ENCODE measurements at regions not wholly inside any gene's neighbourhood (a gene's known extent, or its start where the extent isn't known, plus 50 kb on each side); places are given as distances from the start of the nearest gene placed in this dataset.
A peak's percentile ranks its signal among the peaks of the same experiment; 100 is the strongest.

DNA sequence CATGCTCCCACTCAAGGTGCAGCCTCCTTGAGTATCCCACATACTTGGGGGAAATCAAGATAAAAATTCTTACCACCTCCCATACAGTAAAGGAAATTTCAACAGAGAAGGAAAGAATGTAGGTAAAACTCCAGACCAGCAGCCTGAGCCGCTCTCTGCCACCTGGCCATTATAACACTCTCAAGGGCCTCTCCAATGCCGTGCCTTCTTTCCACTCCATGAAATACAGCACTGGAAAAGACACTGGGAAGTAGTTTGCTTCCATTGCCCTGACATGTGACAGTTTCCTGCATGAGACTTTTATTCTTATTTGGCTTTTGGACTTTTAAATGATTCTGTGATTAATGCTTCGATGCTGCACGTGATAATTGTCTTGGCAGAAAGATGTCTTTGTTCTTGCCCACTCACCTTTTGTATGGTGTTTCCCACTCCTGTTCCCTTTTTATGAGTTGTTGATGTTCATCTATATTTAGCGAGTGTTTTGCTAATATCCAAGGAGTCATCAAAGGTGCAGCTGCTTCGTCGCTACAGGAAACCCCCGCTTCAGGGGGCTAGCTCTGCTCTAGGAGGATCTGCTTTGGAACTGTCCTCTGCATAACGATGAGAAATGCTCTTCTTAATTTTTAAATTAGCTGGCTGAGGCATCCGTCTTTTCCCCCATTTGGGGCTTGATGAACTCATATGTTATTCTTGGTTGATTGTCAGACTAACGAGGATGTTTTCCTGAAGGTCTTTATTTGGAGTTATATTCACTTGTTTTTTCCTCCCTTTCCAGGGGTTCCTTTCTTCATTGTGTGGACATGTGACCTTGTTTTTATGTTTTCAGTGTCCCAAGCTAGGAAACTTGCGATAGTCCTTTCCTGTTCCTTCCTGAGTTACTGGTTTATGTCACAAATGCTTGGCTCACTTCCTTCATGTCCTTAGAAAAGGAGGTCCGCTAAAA lies 179.4 kb downstream of the TXNL1 start:
- no peaks in the 10 kb centered on the region for H3K4me1 Mint-ChIP-seq (ENCODE audit: low read depth, unreplicated experiment)
- no peak overlapping the region for H3K4me3 Mint-ChIP-seq (ENCODE audit: unreplicated experiment)

DNA sequence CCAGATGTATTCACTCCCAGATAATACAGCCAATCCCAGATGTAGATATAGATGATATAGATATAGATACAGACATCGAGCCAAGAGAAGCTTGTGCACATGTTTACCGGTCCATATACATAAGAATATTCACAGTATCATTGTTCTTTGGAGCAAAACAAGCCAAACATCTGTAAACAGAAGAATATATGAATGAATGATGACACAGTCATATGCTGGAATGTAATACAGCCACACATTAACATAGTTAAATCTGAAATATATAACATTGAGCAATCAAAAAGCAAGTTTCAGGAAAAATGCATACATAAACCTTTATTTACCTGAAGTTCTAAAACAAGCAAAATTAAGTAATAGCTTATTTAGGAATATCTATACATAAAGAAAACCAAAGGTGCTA lies 182.5 kb downstream of the TXNL1 start:
- no peaks in the 10 kb centered on the region for H3K9me3 Mint-ChIP-seq (ENCODE audit: unreplicated experiment)
- Histone ChIP-seq H2AFZ (ENCODE audit: low read depth, low read length) (no peak overlapping the region), H3K27ac (ENCODE audit: low read depth, low read length) (no peak overlapping the region), H3K36me3 (ENCODE audit: insufficient read depth, low read length) (no peaks in the 10 kb centered on the region), H3K4me2 (ENCODE audit: low read length) (no peak overlapping the region), H3K9ac (ENCODE audit: low read length) (no peak overlapping the region), H3K27me3 (ENCODE audit: insufficient read depth, low read length) (no peaks in the 10 kb centered on the region), H3K4me3 (ENCODE audit: insufficient read depth, low read depth, low read length) (no peak overlapping the region), H3K9me3 (ENCODE audit: insufficient read depth, low read depth, low read length) (no peaks in the 10 kb centered on the region), H4K20me1 (ENCODE audit: insufficient read depth, low read length) (no peaks in the 10 kb centered on the region), H3K4me1 (ENCODE audit: insufficient read depth, low read length) (no peaks in the 10 kb centered on the region), H3K79me2 (ENCODE audit: insufficient read depth, low read length) (no peaks in the 10 kb centered on the region)
- FAIRE-seq (peak; percentile 29), DNase-seq (ENCODE audit: low read depth) (no peak)
- H3K27me3 Mint-ChIP-seq (ENCODE audit: low read depth, unreplicated experiment) = no peaks in the 10 kb centered on the region
- H3K4me3 Mint-ChIP-seq (ENCODE audit: unreplicated experiment) = no peak overlapping the region
- no peak overlapping the region for H3K27ac Mint-ChIP-seq (ENCODE audit: unreplicated experiment)
- H3K36me3 Mint-ChIP-seq (ENCODE audit: low read depth, unreplicated experiment) = no peaks in the 10 kb centered on the region
- no peaks in the 10 kb centered on the region for H3K4me1 Mint-ChIP-seq (ENCODE audit: low read depth, unreplicated experiment)
- TF ChIP-seq EZH2 (IDR thresholded peaks at IDR 0.05; ENCODE audit: insufficient read depth, low read length) = no peak
- TF ChIP-seq, protein P1, sequence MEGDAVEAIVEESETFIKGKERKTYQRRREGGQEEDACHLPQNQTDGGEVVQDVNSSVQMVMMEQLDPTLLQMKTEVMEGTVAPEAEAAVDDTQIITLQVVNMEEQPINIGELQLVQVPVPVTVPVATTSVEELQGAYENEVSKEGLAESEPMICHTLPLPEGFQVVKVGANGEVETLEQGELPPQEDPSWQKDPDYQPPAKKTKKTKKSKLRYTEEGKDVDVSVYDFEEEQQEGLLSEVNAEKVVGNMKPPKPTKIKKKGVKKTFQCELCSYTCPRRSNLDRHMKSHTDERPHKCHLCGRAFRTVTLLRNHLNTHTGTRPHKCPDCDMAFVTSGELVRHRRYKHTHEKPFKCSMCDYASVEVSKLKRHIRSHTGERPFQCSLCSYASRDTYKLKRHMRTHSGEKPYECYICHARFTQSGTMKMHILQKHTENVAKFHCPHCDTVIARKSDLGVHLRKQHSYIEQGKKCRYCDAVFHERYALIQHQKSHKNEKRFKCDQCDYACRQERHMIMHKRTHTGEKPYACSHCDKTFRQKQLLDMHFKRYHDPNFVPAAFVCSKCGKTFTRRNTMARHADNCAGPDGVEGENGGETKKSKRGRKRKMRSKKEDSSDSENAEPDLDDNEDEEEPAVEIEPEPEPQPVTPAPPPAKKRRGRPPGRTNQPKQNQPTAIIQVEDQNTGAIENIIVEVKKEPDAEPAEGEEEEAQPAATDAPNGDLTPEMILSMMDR (IDR thresholded peaks at IDR 0.05; ENCODE audit: insufficient read depth, low read depth, low read length) = no peak

More for the DNA sequence above, 179.4 kb downstream of the TXNL1 start:
- H3K27me3 ChIP-seq (ENCODE audit: insufficient read depth, low read length) = no peaks in the 10 kb centered on the region
- H3K9me3 ChIP-seq (ENCODE audit: insufficient read depth, low read depth, low read length) = no peaks in the 10 kb centered on the region
- TF ChIP-seq, protein P1 (IDR thresholded peaks at IDR 0.05; ENCODE audit: insufficient read depth, low read depth, low read length) = no peak
- no peak for TF ChIP-seq EZH2 (IDR thresholded peaks at IDR 0.05; ENCODE audit: insufficient read depth, low read length)
- Mint-ChIP-seq H3K36me3 (ENCODE audit: low read depth, unreplicated experiment) (no peaks in the 10 kb centered on the region), H3K9me3 (ENCODE audit: unreplicated experiment) (no peaks in the 10 kb centered on the region), H3K27me3 (ENCODE audit: low read depth, unreplicated experiment) (no peaks in the 10 kb centered on the region), H3K27ac (ENCODE audit: unreplicated experiment) (no peak overlapping the region)
- H3K27ac ChIP-seq (ENCODE audit: low read depth, low read length) = no peak overlapping the region
- no peak overlapping the region for H3K9ac ChIP-seq (ENCODE audit: low read length)
- H3K4me2 ChIP-seq (ENCODE audit: low read length) = peak overlapping the region; percentile 4
- H4K20me1 ChIP-seq (ENCODE audit: insufficient read depth, low read length) = no peaks in the 10 kb centered on the region
- H3K4me3 ChIP-seq (ENCODE audit: insufficient read depth, low read depth, low read length) = no peak overlapping the region
- FAIRE-seq (no peak), DNase-seq (ENCODE audit: low read depth) (no peak)
- no peaks in the 10 kb centered on the region for H3K36me3 ChIP-seq (ENCODE audit: insufficient read depth, low read length)
- H3K79me2 ChIP-seq (ENCODE audit: insufficient read depth, low read length) = no peaks in the 10 kb centered on the region
- H2AFZ ChIP-seq (ENCODE audit: low read depth, low read length) = peak overlapping the region; percentile 0
- H3K4me1 ChIP-seq (ENCODE audit: insufficient read depth, low read length) = no peaks in the 10 kb centered on the region

DNA sequence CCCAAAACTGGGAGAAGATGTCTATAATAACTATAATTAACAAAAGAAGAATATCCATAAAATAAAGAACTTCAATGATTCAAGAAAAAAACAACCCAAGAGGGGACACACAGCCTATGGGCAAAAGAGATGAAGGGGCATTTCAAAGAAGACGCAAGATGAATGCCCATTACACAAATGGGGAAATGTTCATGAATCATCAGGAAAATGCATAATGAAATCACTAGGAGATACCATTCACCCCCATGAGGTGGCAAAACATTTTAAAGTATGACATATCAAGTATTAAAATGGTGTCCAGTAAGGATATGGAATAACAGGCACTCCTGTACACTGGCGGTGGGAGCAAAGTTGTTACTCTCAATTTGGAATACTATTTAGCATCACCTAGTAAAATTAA lies 183.3 kb downstream of the TXNL1 start:
- H3K27ac ChIP-seq (ENCODE audit: low read depth, low read length) = no peak overlapping the region
- no peaks in the 10 kb centered on the region for H3K9me3 Mint-ChIP-seq (ENCODE audit: unreplicated experiment)
- H2AFZ ChIP-seq (ENCODE audit: low read depth, low read length) = no peak overlapping the region
- no peaks in the 10 kb centered on the region for H3K36me3 ChIP-seq (ENCODE audit: insufficient read depth, low read length)
- no peaks in the 10 kb centered on the region for H3K36me3 Mint-ChIP-seq (ENCODE audit: low read depth, unreplicated experiment)
- no peaks in the 10 kb centered on the region for H4K20me1 ChIP-seq (ENCODE audit: insufficient read depth, low read length)
- no peak overlapping the region for H3K4me2 ChIP-seq (ENCODE audit: low read length)
- no peak overlapping the region for H3K27ac Mint-ChIP-seq (ENCODE audit: unreplicated experiment)
- H3K27me3 Mint-ChIP-seq (ENCODE audit: low read depth, unreplicated experiment) = no peaks in the 10 kb centered on the region
- H3K9ac ChIP-seq (ENCODE audit: low read length) = no peak overlapping the region
- no peaks in the 10 kb centered on the region for H3K4me1 Mint-ChIP-seq (ENCODE audit: low read depth, unreplicated experiment)
- DNase-seq (ENCODE audit: low read depth) (no peak), FAIRE-seq (no peak)
- no peak for TF ChIP-seq EZH2 (IDR thresholded peaks at IDR 0.05; ENCODE audit: insufficient read depth, low read length)
- TF ChIP-seq, protein P1 (IDR thresholded peaks at IDR 0.05; ENCODE audit: insufficient read depth, low read depth, low read length) = no peak
- H3K27me3 ChIP-seq (ENCODE audit: insufficient read depth, low read length) = no peaks in the 10 kb centered on the region
- no peaks in the 10 kb centered on the region for H3K4me1 ChIP-seq (ENCODE audit: insufficient read depth, low read length)
- H3K79me2 ChIP-seq (ENCODE audit: insufficient read depth, low read length) = no peaks in the 10 kb centered on the region
- no peak overlapping the region for H3K4me3 ChIP-seq (ENCODE audit: insufficient read depth, low read depth, low read length)
- H3K9me3 ChIP-seq (ENCODE audit: insufficient read depth, low read depth, low read length) = no peaks in the 10 kb centered on the region
- H3K4me3 Mint-ChIP-seq (ENCODE audit: unreplicated experiment) = no peak overlapping the region
